ACHN (cell line): ENCODE measurements at regions not wholly inside any gene's neighbourhood (a gene's known extent, or its start where the extent isn't known, plus 50 kb on each side); places are given as distances from the start of the nearest gene placed in this dataset.

Experiments used
- DNase-seq: peaks from one replicate; pipeline ENCODE4 v3.0.0-alpha.2; 2015
- in situ Hi-C: cut with HindIII; loops from 2 replicates; pipeline ENCODE4 v1.10.0; 2017; ENCODE audit warnings: low sequenced_read_pairs, low pct_ligation_motif_present, low pct_unique_long_range_greater_than_20kb

DNA sequence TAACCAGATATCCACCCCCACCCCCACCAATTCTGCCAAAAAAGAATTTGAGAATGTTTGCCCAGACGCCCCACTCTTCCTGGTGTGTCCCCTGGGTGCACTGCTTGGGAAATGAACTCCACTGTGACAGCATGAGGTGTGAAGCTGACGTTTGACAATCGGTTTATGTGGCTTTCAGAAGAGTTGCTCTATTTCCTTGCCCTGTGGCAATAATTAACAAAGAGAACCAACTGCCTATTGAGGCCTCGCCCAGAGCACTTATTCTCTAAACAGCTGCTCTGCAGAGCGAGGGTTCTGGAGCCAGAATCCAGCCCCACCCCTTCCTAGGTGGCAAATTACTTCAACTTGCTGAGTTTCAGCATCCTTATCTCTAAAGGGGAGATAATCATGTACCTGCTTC, 115.8 kb upstream of the SIX3 start:
- in situ Hi-C loops = no loop called here
- no peak for DNase-seq

DNA sequence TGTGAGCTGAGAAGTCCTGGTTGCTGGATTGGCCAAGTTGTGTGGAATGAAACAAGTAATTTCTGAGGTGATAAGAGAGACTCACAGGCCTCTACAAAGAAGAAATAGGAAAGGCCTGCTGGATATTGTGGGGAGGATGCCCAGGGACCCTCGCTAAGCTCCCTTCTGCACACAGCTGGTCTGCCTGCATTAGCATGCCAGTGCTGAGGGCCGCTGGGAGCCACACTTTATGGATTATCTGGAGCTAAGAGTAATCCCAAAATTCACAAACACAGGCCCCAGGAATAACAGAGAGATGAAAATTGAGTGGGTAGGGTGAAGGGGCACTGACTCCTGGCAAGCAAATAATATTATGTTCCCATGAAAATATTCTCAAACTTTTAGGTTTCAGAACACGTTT, 114.9 kb upstream of the SIX3 start:
- no peak for DNase-seq
- in situ Hi-C loops = no loop called here

DNA sequence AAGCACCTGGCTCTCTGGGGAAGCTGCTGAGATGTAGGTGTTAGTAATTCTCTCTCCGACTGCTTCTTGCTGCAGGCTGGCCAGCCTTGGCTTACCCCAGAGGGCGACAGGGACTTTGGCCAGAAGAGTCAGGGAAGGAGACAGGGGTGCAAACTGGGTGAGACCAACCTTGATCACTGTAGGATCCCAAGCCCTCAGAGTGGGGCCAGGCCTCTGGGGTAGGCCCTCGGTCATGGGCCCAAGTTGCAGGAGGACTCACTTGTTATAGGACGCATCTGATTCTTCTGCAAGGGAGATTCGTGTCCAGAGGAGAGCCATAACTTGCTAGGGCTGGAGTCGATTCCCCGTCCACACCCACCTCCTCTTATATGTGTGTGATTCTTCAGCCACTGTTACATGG, 111.7 kb upstream of the SIX3 start:
- DNase-seq = no peak
- in situ Hi-C loops = no loop called here

DNA sequence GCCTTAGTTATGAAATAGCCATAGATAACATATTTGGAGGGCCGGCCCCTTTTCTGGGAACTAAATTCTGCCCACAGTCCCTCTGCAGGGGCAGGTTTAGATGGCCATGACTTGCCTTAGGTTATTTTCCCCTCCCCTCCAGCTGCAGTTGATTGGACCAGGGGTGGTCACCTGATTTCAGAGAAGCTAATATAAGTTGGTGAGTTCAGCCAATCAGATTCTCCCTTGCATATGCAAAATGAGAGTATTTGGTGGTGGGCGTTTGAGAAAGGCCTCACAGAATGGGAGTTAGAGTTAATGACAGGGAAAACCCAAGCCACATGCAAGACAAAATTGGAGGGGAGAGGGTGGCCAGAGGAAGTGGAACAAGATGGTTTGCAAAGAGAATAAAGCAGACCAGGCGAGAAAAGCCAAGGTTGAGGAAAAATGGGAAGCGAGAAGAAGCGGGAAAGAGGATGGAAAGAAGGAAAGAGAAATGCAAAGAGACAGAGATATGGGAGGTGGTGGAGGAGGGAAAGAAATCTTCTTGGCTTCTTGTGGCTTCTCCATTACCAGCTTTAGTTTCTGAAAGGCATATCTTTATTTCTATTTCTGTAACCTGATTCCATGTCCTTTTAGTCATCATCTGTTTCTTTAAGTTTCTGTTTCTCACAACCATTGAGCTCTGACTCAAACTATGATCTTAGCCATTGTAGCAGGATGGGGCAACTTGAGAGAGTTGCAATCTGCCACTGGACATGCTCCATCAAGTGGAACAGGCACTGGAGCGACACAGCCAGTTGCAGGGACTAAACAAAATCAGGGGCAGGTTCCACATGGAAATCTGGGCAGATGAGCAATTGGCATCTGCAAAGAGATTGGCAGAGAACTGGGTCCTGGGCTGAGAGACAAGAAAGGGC, 108.1 kb upstream of the SIX3 start:
- in situ Hi-C loops = no loop called here
- DNase-seq = peak; percentile 61

DNA sequence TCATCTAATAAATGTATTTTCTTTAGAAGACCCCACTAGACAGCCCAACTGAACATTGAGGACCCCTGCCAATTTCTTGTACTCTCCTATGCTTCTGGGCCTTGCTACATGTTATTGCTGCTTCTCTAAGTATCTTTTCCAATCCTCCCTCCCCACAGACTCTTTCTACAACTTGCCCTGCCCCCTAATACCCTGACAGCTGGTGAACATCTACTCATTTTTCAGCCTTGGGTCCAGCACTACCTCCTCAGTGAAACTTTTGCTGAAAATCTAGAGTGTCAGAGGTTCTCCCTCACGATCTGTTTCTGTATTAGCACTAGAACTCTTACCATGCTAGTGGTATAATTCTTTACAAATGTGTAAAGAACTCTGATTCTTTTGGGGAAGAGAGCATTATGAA, 106.8 kb upstream of the SIX3 start:
- in situ Hi-C loops = no loop called here
- no peak for DNase-seq

DNA sequence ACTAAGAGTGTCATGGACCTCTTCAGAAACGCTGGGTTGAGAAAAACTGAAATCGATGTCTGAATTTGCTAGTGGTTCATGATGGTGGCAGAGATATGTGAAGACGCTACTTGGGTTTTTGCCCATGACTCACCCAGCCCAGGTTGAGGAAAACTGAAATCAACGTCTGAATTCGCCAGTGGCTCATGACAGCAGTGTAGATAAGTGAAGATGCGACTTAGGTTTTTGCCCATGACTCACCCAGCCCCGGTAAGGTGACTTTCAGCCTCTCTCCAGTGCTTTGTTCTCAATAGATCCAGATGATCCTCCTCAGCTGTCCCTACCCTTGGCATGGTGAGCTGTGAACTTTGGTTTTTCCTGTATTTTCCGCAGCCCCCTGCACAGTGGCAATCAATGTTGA, 105.3 kb upstream of the SIX3 start:
- no peak for DNase-seq
- in situ Hi-C loops = no loop called here

DNA sequence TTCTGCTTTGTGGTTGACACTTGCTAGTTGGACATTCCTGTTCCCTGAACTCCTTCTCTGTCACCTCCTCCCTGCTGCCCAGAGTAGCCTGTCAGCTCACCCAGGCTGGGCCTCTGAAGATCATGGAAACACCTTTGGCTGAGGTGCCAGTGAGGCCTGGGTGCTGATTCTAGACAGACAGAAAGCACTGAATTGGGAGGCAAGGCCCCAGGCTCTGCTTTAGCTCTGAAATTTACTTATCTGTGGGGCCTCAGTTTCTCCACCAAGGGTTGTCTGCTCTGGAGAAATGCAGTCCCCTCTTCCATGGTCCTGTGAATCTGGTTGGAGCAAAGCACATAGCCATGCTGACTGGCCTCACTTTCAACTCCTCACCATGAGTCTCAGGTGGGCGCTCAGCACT, 104.6 kb upstream of the SIX3 start:
- DNase-seq = no peak
- in situ Hi-C loops = no loop called here

DNA sequence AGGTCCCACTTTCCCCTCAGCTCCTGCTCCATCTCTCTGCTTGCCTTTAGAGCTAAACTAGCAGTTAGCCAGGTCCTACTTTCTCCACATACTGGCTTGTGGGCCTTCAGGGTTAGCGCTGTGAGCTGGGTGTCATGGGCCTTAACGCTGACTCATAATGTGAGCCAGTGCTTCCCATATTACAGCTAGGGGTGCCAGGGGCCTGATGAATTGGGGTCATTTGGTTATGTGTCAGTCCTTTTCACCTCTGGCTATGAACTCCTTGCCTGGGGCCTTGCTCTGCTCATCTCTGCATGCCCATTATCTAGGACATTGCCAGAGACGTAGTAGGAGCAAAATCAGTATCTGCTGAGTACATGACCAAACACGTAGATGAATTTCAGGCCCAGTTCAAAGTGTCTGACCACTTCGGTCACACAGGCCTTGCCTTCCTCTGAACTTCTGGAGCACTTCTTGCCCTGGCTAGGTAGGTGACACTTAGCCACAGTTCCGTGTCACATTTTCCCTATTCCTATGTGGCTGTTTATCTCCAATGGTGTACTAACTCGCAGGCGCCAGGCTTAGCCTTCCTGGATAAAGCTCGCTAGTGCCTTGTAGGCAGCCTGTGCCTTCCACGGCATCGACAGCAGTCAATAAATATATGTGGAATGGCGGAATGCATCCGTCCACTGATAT, 103.2 kb upstream of the SIX3 start:
- no peak for DNase-seq
- in situ Hi-C loops = no loop called here

DNA sequence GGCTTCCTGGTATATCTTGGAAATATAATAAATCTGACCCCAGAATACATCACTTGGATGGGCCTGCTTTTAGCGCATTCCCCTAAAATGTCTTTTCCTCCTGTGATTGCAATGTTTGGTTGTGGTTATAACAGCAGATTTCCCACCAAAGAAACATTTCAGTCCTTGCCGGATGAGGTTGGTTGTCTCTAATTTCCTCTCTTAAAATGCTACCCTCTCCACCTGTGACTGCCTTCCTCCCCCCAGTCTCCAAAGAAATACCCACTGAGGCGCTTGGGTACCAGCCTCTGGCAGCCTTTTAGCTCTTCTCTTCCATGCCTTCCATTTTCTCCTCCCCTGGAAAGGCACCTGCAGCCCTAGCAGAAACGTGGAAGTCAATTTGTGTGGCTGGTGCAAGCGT, 102.1 kb upstream of the SIX3 start:
- no peak for DNase-seq
- in situ Hi-C loops = no loop called here

DNA sequence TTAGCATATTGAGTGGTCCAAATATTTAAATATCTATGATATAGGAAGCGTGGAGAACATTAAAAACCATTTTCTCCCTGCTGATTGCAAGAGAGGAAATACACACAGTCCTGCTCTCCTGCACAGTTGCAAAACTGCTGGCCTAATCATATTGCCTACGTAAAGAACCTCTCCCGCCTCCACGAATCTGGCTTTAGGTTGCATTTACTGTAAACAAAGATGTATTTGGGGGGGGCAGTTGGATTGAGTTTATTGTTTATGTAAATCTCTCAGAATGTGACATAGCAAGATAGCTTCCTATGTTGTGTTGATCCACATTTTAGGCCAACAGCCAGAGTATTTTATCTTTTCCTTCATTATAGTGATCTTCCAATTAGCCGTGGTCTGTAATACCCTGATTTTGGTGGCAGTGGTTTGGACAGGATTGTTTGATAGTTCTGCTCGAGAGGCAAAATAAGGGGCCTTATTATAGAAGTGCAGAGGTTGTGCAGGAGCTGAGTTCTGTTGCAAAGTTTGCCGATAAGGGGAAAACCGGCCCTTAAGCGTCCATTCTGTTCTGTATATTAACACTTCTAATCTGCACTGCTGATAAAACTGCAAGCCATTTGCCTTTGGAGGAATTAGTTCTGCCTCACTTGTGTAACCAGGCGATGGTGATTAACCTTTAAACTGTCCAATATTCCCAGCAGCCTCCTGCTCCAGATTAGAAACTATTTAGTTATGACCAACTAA, 101.6 kb upstream of the SIX3 start:
- DNase-seq = no peak
- in situ Hi-C loops = no loop called here

DNA sequence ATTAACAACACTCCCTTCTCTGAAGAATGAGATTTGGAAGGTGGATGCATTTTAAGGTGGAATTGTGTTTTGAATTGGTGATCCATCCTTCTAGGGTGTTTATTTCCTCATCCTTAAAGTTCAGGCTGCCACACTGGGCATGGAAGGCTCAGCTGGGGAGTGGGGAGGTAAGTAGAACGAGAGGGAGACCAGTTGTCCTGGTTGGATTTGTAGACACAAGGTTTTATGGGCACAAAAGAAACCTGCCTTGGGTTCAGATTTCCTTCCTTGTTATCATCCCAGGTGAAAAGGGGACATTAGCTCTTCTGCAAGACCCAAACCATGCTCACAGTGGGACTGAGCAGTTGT, 101.0 kb upstream of the SIX3 start:
- DNase-seq = no peak
- in situ Hi-C loops = no loop called here

DNA sequence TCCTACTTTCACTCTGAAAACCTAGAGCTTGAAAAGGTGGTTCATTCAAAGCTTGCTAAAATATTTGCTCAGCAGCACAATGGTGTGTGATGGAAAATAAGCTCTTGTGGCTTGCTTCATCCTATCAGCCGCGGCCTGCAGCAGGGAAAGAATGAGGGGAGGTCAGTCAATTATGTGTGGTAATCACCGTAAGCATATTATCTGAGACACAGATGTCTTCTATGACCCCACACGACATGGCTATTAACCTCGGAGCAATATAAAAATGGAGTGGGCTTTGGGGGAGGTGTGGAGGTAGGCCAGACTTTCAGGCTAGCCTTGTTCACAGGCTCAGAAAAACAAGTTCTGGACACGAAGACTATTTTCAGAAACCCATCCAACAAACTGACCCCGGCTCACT, 98.4 kb upstream of the SIX3 start:
- no peak for DNase-seq
- in situ Hi-C loops = no loop called here

DNA sequence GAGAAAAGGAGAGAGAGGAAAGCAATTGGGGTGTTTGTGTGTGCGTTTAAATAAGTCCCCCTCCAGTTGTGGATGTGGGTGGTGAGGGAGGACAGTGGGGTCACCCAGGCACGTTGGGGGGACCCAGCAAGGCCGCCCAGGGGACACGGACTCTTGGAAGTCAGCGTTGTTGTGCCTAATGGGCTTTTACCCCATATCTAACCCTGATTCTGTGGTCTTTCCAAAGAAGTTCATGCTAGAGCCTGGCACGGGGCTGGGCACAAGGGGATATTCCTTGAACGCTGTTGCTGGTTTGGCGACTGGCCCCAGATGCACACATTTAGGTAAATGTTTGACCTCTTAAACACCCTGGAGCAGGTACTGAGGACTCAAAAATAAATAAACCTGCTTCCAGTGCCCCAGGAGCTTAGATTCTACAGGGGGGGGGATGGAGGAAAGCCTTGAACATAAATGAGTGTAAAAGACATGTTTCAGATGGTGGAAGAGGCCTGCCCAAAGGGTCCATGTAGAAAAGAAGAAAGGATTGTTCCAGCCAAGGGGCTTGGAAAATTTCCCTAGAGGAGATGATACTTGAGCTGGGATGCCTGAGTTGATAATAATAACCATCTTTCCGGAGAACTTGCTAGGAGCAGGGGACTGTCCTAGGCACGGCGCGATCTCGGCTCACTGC, 97.7 kb upstream of the SIX3 start:
- no peak for DNase-seq
- in situ Hi-C loops = no loop called here

DNA sequence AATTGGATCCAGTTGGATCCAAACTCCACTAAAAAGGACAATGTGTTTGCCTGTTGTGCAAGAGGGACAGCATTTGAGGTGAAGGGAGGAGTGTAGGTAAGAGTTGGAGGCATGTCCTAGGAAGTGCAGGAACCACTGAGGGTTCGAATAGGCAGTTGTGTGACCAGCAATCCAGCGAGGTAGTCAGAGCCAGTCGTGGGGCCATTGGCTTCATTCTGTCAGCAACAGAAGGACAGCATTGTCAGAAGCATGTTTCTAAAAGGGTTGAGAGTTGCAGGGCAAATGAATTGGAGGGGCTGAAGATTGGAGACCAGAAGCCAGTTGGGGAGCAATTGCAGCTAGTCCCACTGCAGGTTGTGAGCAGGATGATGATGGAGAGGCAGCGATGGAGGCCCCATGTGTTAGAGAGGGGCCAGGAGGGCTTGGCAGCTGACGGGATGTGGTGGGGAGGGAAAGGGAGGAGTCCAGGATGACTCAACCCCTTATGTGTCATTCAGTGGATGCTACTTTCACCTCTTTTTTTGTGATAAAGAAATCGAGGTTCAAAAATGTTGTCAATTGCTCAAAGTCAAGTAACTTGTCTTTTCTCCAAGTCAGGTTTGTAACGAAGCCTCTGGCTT, 96.7 kb upstream of the SIX3 start:
- no peak for DNase-seq
- in situ Hi-C loops = no loop called here

DNA sequence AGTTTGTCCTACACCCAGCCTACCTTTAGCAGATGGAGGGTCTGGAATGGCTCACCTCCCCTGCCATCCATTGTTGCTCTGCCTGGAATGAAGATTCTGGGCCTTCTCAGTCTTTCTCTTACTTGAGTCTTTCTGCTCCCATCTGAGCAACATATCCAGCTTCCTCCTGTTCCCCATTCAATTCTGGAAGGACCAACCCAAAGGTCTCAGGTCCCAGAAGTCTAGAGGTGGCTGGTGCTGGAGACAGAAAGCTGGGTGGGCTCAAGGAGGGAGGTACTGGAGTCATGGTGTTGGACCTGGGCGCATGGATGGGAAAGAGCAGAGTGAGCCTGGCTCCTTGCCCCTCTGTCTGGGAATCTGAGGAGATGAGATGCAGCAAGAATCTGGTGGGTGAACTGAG, 93.5 kb upstream of the SIX3 start:
- DNase-seq = no peak
- in situ Hi-C loops = no loop called here

DNA sequence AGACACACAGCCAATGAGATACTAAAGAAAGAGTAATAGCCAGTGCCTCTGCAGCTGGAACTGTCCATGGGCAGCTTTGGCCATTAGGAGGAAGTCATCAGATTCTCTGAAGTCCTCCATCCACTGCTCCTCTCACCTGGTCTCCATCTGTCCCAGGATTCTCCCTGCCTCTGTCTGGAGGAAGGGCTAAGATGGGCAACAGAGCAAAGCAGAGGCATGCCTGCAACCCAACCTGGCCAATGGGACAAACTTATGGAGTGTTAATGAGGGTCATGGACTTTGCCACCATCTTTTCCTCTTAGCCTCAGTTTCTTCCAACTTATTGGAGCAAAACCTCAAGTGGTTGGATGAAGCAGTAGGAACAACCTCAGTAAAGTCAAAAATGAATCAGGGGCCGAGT, 91.5 kb upstream of the SIX3 start:
- DNase-seq = no peak
- in situ Hi-C loops = no loop called here

DNA sequence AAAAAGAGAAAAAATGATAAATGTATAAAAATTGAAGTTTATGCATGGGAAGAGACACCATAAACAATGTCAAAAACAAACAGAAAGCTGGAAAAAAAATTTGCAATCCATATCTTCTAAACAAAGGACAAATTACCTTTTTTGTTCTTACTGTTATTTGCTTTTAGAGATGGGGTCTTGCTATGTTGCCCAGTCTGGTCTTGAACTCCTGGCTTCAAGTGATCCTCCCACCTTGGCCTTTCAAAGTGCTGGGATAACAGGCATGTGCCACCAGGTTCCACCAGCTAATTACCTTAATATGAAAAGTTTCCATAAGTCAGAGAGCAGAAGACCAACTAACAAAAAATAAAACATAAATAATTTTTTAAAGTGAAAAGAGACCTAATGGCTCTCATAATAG, 90.0 kb upstream of the SIX3 start:
- in situ Hi-C loops = no loop called here
- no peak for DNase-seq

DNA sequence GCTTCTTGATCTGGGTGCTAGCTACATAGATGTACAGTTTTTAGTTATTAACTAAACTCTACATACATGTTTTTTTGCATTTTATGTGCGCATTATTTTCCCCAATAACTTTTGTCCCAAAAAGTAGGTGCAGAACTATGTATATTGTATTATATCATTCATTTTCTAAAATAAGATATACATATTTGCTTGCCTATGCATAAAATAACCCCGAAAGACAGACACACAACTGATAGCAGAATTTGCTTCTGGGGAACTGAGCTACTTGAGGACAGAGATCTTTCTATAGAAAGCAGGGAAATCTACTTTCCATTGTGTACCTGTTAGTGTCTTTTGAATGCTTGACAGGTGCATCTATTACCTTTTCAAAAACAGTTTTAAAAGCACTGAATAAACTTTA, 88.9 kb upstream of the SIX3 start:
- DNase-seq = no peak

DNA sequence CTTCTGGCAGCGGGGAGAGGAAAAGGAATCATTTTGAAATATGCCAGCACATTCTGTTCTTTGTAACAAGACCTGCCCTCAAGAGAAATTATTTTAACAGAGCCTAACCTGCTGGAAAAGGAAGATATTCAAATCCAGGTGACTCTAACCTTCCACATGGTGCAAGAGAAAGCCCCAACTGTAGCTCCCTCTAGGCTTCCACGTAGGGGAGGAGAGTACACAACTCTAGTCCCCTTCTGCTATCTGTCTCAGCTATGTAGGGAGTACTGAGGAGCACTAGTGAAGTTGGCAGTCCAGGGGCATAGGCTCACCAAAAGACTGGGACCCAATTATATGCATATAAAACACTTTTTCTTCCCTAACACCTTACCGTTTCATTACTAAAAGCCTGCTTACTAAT, 82.2 kb upstream of the SIX3 start:
- no peak for DNase-seq
- in situ Hi-C loops = no loop called here

More for the DNA sequence above, 88.9 kb upstream of the SIX3 start:
- in situ Hi-C loops = no loop called here
